Left renal pelvis (tissue), 4 donors: ENCODE measurements at regions not wholly inside any gene's neighbourhood (a gene's known extent, or its start where the extent isn't known, plus 50 kb on each side); places are given as distances from the start of the nearest gene placed in this dataset.
"Not testable (repeated sequence)": the region's sequence is repeated elsewhere in the genome, so short reads cannot be mapped to it uniquely, and the experiment has no call there.

Experiments
- DNase-seq, 4 donors: peaks; one replicate each; pipeline ENCODE4 v3.0.0-alpha.2; 2013; ENCODE audit warnings: low read depth in 4 of 4, low spot score in 3 of 4

GRCh38 chr2:49692022-49692421, 537.7 kb upstream of the FSHR start:
- DNase-seq: not testable (repeated sequence)

- DNase-seq: no peak
These were observed 533.6 kb upstream of the FSHR start for GRCh38 chr2:49687918-49688317.

- DNase-seq: no peak
These were observed 532.7 kb upstream of the FSHR start for GRCh38 chr2:49686897-49687442.

GRCh38 chr2:49686291-49686690, 532.0 kb upstream of the FSHR start:
- no peak for DNase-seq

DNA sequence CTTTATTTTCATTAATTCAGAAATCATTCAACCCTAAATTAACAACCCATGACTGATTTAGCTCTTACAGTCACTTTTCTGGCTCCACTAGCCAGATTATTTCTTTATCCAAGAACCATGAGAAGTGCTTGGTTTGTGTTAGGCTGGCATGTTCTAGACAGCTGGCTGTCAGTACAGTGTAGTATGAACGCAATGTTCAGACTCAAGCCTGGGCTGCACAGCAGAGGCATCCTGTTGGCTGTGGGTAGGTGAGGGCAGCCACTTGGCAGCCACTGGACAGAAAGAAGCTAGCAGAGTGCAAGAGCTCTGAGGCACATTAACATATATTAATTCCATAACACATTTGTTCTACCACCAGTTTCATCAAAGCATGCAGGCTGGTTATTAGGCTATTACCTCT, 522.9 kb upstream of the FSHR start:
- DNase-seq: no peak

GRCh38 chr2:49664827-49665226, 510.5 kb upstream of the FSHR start:
- no peak for DNase-seq

DNA sequence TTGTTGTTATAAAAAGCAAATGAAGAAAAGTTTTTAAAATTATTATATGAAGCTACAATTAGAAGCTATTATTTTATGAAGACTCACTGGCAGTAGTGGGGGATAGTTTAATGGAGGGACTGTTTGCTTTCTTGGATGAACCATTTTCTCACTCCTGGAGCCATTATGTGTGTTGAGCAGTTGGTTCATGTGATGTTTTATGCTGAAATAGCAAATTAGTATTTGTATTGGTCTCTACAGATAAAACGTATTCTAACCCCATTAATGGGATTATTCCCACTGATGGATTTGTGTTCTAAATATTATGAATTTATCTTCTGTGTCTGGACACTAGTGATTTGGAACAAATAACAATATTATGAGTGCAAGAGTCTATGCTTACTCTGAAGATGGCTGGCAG, 507.5 kb upstream of the FSHR start:
- no peak for DNase-seq

DNA sequence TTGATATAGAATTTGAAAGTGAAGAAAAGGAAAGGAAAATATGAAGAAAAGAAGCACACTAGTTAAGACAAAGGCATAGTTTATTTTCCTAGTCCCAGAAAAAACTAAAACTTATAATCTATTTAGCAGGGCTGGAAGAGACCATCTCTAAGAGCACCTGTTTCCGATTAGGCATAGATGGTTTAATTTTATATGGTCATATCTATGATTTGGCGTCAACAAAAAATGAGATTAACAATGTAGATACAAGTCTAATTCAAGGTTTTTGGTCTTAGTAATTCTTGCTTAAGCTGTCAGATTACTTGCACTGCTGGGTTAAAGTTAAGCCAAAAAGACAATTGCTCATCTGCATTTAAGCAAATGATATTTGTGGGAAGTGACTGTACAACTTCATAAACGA, 502.5 kb upstream of the FSHR start:
- DNase-seq: no peak

GRCh38 chr2:49643149-49643548, 488.8 kb upstream of the FSHR start:
- DNase-seq: no peak

DNA sequence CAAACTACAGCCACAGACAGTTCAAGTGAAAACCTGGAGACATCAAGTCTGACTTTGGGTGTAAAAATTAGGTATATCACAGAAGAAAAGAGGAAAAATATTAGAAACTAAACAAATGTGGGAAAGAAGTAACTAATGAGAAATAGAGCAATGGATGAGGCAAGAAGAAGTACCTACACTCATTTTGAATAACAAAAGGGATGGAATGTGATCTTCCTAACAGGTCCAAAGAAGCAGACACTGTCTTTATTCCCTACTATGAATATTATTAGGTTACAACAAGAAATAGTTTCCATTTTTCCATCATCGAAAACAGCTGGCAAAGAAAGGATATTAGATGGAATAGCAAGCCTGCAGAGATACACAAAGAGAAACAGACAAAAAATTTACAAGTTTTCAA, 486.3 kb upstream of the FSHR start:
- no peak for DNase-seq

GRCh38 chr2:49621016-49621415, 466.7 kb upstream of the FSHR start:
- DNase-seq: no peak

DNA sequence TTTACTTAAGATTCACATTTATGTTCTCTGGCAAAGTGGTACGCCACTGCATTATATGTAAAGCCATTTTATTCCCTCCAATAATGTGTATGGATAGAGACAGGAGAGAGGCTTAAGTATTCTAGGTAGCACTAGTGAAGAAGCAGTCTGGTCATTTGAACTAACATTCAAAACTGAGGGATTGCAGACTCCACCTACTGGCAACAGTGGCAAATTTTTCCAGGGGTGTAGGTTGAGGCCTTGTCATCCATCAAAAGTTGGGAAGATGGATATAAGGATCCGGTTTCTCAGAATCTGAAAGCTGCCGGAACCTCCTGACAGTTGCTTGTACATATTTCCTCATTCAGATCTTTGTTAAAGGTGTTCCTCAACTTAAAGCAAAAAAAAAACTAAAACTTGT, 465.5 kb upstream of the FSHR start:
- DNase-seq: no peak

GRCh38 chr2:49618491-49618890, 464.2 kb upstream of the FSHR start:
- DNase-seq: no peak

GRCh38 chr2:49616800-49617199, 462.5 kb upstream of the FSHR start:
- DNase-seq: no peak

GRCh38 chr2:49611796-49612195, 457.5 kb upstream of the FSHR start:
- not testable (repeated sequence) for DNase-seq

GRCh38 chr2:49600524-49600923, 446.2 kb upstream of the FSHR start:
- DNase-seq: no peak

DNA sequence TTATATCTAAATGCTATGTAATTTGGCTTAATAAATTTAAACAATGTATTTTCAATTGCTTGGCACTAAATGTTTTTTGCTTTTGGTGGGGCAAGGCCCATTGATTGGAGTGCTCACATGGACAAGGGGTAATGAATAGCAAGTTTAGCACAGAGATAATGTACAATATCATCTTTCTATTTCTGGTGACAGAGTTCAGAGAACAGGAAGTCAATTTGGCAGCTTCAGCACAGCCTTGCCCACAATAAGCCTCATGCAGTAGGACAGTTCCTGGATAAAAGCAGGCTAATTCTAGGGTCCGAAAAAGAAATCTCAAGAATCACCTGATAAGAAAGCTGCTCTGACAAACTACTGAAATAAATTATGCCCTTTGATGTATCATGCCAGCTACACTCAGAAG, 443.9 kb upstream of the FSHR start:
- DNase-seq: no peak

GRCh38 chr2:49585921-49586320, 431.6 kb upstream of the FSHR start:
- no peak for DNase-seq

DNA sequence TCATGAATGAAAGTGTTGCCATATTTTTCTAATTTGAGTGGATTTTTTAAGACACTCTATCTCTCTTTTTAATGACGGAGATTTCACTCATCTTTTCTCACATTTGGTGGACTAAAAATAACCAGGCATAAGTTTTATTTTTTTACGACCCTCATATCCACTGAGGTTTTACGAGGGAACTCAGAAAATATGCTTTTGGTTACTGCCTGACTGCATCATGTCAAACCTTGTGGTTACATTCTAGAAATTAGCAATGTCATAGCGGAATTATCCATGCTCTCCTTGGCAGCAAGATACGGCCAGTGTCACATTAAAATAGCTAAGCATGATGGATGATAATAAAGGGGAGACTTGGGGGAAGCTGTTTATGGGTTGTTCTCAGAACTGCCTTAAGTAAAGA, 428.6 kb upstream of the FSHR start:
- no peak for DNase-seq

GRCh38 chr2:49577041-49577440, 422.7 kb upstream of the FSHR start:
- DNase-seq: no peak

DNA sequence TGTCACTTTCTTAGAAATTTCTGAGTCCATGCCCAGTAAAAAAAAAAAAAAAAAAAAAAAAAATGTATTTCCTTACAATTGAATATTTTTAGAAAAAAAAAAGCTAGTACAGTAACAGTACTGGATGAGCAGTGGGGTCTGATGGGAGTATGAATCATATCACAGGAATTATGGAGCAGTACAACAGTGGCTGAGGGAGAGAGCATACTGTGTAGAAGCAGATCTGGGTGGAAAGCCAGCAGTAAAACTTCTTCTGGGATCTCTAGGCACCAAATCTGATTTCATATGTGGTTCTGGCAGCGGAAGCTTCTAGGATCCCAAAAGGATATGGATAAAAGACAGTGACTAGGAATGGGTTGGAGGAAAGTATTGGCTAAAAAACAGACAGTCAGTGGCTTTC, 414.9 kb upstream of the FSHR start:
- no peak for DNase-seq

- DNase-seq: no peak
These were observed 413.7 kb upstream of the FSHR start for GRCh38 chr2:49567811-49568600.

DNA sequence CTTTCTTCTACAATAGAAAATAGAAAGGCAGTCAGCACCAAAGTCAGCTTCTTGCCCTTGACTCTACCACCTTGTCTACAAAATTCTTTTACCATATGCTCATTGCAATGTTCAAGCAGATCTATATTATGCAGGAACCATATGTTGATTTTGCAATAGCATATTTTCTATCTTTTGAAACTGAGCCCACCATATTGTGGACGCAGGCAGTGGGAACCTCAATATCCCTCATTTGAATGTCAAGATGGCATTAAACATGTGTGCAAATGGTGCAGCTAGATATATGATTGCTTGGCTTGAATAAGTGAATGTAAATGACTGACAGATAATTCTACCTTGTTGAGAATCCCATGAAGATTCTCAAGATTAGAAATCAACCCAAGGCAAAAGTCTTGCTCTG, 412.7 kb upstream of the FSHR start:
- no peak for DNase-seq
